Activated T-helper 2 cell treated with anti-CD3 and anti-CD28 coated beads, Interferon-gamma antibody, Interleukin-2, Interleukin-4, amounts not matched to agents 10 μg/mL and 5 μg/mL and 100 μg/mL, durations not matched to agents 14 hours and 24 hours and 36 hours (primary cell): ENCODE measurements at regions not wholly inside any gene's neighbourhood (a gene's known extent, or its start where the extent isn't known, plus 50 kb on each side); places are given as distances from the start of the nearest gene placed in this dataset.
"Not testable (repeated sequence)": the region's sequence is repeated elsewhere in the genome, so short reads cannot be mapped to it uniquely, and the experiment has no call there.

Experiments
- DNase-seq: peaks from one replicate; pipeline ENCODE4 v3.0.0; 2021; ENCODE audit warnings: low spot score
- H3K27ac Mint-ChIP-seq: one replicate; pipeline ENCODE4 v1.8.0; 2021; ENCODE audit warnings: mixed read lengths
- H3K27me3 Mint-ChIP-seq: one replicate; pipeline ENCODE4 v1.8.0; 2021; ENCODE audit warnings: low read depth, mixed read lengths
- H3K36me3 Mint-ChIP-seq: one replicate; pipeline ENCODE4 v1.8.0; 2021; ENCODE audit warnings: low read depth, mixed read lengths
- H3K4me1 Mint-ChIP-seq: one replicate; pipeline ENCODE4 v1.8.0; 2021; ENCODE audit warnings: low read depth, mixed read lengths
- H3K4me3 Mint-ChIP-seq: one replicate; pipeline ENCODE4 v1.8.0; 2021; ENCODE audit warnings: low read depth, mild to moderate bottlenecking, moderate library complexity, mixed read lengths
- H3K9me3 Mint-ChIP-seq: one replicate; pipeline ENCODE4 v1.8.0; 2021; ENCODE audit warnings: mixed read lengths
- intact Hi-C: fragments of 100-400 bp; cut with micrococcal nuclease; formaldehyde crosslinking; loops from one replicate; pipeline ENCODE4 v1.15.1; 2023

- Mint-ChIP-seq H3K27me3 (no peaks in the 10 kb centered on the region), H3K27ac (no peak overlapping the region)
- intact Hi-C loops, result no loop called here
Observed at GRCh38 chr5:163115011-163115410, 322.4 kb upstream of the CCNG1 start.

DNA sequence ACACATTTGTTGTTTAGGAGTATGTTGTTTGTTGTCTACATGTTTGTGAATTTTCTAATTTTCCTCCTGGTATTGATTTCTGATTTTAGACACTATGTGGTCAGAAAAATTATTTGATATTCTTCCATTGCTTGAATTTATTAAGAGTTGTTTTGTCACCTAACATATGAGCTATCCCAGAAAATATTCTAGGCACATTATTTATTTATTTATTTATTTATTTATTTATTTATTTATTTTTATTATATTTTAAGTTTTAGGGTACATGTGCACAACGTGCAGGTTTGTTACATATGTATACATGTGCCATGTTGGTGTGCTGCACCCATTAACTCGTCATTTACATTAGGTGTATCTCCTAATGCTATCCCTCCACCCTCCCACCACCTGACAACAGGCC, 320.8 kb upstream of the CCNG1 start:
- H3K27ac Mint-ChIP-seq, intact Hi-C loops, H3K27me3 Mint-ChIP-seq, DNase-seq, H3K36me3 Mint-ChIP-seq, H3K4me3 Mint-ChIP-seq, H3K4me1 Mint-ChIP-seq: not testable (repeated sequence)
- H3K9me3 Mint-ChIP-seq, result peaks cover 30% of the 10 kb centered on the region

More at GRCh38 chr5:163115011-163115410, 322.4 kb upstream of the CCNG1 start:
- Mint-ChIP-seq H3K4me3 (no peak overlapping the region), H3K4me1 (no peaks in the 10 kb centered on the region), H3K36me3 (no peaks in the 10 kb centered on the region), H3K9me3 (peaks cover 21% of the 10 kb centered on the region)
- no peak for DNase-seq

DNA sequence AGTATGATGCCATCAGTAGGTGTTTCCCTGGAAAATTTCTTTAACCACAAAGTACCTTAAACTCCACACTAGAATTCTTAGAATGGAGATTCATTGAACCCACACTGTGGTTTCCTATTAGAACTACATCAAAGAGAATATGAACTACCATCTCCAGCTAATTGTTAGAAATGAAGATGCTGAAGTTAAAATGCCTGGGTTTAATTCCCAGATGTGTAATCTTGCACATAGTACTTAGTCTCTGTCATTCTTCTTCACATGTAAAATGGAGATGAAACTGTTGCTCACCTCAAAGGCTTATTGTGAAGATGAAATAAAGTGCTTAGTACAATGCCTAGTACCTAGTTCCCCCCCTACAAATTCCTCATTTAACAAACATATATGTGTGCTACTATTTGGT, 303.3 kb upstream of the CCNG1 start:
- Mint-ChIP-seq H3K4me3 (no peak overlapping the region), H3K4me1 (no peaks in the 10 kb centered on the region), H3K27me3 (no peaks in the 10 kb centered on the region), H3K9me3 (peaks cover 11% of the 10 kb centered on the region), H3K27ac (no peak overlapping the region), H3K36me3 (no peaks in the 10 kb centered on the region)
- DNase-seq, result no peak
- intact Hi-C loops, result no loop called here

- DNase-seq, result no peak
- H3K36me3 Mint-ChIP-seq, result no peaks in the 10 kb centered on the region
- no peak overlapping the region for H3K27ac Mint-ChIP-seq
- intact Hi-C loops, result no loop called here
- no peaks in the 10 kb centered on the region for H3K27me3 Mint-ChIP-seq
- peaks cover 27% of the 10 kb centered on the region for H3K9me3 Mint-ChIP-seq
- no peaks in the 10 kb centered on the region for H3K4me1 Mint-ChIP-seq
- H3K4me3 Mint-ChIP-seq, result no peak overlapping the region
Observed at GRCh38 chr5:163135849-163136248, 301.5 kb upstream of the CCNG1 start.

- Mint-ChIP-seq H3K27ac (no peak overlapping the region), H3K36me3 (no peaks in the 10 kb centered on the region), H3K4me1 (no peaks in the 10 kb centered on the region), H3K27me3 (no peaks in the 10 kb centered on the region), H3K4me3 (no peak overlapping the region), H3K9me3 (peaks cover 15% of the 10 kb centered on the region)
- intact Hi-C loops, result no loop called here
- DNase-seq, result no peak
Observed at GRCh38 chr5:163161512-163161911, 275.9 kb upstream of the CCNG1 start.

DNA sequence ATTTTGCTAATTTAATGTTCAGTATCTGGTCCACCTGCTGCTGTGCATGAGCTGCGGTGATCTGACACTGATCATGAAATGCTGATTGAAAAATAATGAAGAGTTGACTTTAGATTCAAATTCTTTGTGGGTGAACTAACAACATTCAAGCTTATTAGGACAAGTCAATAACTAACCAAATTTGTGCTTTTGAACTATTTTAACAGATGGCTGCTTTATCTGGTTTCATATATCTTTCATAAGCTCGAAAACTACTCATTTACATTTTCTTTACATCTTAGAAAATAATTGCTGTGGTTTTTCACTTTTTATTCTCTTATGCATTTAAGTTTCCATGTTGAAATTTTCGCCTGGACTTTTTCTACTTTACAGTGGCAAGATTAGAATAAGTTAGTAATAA, 274.8 kb upstream of the CCNG1 start:
- H3K9me3 Mint-ChIP-seq, result peaks cover 14% of the 10 kb centered on the region
- intact Hi-C loops, result no loop called here
- no peaks in the 10 kb centered on the region for H3K27me3 Mint-ChIP-seq
- no peaks in the 10 kb centered on the region for H3K36me3 Mint-ChIP-seq
- no peak for DNase-seq
- H3K4me1 Mint-ChIP-seq, result no peaks in the 10 kb centered on the region
- no peak overlapping the region for H3K27ac Mint-ChIP-seq
- H3K4me3 Mint-ChIP-seq, result no peak overlapping the region

DNA sequence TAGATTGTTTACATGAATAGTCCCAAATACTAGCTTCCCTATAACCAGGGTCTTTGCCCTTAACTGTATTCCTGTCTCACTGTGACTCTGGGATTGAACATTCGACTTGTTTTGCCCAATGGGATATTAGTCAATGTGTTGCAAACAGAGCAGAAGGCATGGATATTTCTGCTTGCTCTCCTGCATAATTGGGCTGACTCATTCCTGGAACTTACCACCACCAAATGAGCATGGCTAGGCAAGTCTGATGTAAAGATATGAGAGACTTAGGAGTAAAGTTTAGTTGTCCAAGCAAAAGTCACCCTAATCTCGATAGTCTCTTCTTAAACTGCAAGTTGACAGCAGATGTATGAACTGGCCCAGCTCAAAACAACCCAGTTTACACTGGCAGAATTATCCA, 273.5 kb upstream of the CCNG1 start:
- intact Hi-C loops, result no loop called here
- no peaks in the 10 kb centered on the region for H3K27me3 Mint-ChIP-seq
- peaks cover 21% of the 10 kb centered on the region for H3K9me3 Mint-ChIP-seq
- no peak for DNase-seq
- H3K4me1 Mint-ChIP-seq, result no peaks in the 10 kb centered on the region
- H3K4me3 Mint-ChIP-seq, result no peak overlapping the region
- no peaks in the 10 kb centered on the region for H3K36me3 Mint-ChIP-seq
- no peak overlapping the region for H3K27ac Mint-ChIP-seq

DNA sequence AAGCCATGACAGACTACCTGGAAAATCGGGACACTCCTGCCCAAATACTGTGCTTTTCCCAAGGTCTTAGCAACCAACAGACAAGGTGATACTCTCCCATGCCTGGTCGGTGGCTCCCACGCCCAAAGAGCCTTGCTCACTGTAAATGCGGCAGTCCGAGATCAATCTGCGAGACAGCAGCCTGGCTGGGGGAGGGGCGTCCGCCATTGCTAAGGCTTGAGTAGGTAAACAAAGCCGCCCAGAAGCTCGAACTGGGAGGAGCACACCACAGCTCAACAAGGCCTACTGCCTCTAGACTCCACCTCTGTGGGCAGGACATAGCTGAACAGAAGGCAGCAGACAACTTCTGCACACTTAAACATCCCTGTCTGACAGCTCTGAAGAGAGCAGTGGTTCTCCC, 272.1 kb upstream of the CCNG1 start:
- intact Hi-C loops, result no loop called here
- H3K4me1 Mint-ChIP-seq, result no peaks in the 10 kb centered on the region
- no peaks in the 10 kb centered on the region for H3K27me3 Mint-ChIP-seq
- no peak overlapping the region for H3K27ac Mint-ChIP-seq
- no peaks in the 10 kb centered on the region for H3K36me3 Mint-ChIP-seq
- DNase-seq, result no peak
- H3K4me3 Mint-ChIP-seq, result no peak overlapping the region
- H3K9me3 Mint-ChIP-seq, result peaks cover 26% of the 10 kb centered on the region

DNA sequence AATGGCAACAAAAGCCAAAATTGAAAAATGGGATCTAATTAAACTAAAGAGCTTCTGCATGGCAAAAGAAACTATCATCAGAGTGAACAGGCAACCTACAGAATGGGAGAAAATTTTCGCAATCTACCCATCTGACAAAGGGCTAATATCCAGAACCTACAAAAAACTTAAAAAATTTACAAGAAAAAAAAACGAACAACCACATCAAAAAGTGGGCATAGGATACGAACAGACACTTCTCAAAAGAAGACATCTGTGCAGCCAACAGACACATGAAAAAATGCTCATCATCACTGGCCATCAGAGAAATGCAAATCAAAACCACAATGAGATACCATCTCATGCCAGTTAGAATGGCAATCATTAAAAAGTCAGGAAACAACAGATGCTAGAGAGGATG, 267.2 kb upstream of the CCNG1 start:
- H3K9me3 Mint-ChIP-seq, result peaks cover 20% of the 10 kb centered on the region
- H3K27me3 Mint-ChIP-seq, H3K27ac Mint-ChIP-seq, H3K36me3 Mint-ChIP-seq, intact Hi-C loops, H3K4me1 Mint-ChIP-seq, DNase-seq, H3K4me3 Mint-ChIP-seq: not testable (repeated sequence)

DNA sequence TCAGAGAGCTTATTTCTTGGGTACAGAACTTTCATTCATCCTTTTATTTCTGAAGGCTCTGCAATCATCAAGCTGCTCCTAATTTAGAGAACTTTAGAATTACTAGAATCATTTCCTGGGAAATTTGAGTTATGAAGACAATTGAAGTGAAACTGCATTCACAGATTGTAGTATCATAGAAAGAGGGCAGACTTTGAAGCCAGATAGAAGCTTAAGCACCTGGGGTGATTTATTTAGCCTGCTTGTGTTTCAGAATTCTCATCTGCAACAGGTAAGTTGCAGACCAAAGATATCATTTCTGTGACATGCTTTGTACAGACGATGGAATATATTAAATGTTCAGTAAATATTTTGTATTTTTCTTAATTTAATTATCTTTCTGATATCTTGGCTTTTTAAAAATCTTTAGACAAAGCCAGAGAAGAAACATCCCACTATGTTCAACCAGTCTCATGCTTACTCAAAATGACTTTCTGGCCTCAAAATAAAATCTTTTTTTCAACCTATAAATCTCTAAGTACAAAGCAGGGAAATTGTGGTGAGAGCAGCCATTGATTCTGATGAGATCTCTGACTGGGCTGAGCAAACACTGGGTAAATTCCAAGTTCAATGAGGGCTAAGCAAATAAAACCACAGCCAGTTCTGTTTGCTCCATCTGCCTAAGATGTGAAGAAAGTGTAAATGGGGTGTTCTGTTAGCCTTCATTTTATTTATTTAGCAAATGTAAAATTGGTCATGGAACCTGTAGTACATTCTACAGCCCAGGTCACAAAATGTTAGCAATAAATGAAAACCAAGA, 264.7 kb upstream of the CCNG1 start:
- no peak for DNase-seq
- intact Hi-C loops, result no loop called here
- Mint-ChIP-seq H3K4me1 (no peaks in the 10 kb centered on the region), H3K27me3 (no peaks in the 10 kb centered on the region), H3K27ac (no peak overlapping the region), H3K9me3 (peaks cover 11% of the 10 kb centered on the region), H3K36me3 (no peaks in the 10 kb centered on the region), H3K4me3 (no peak overlapping the region)

- Mint-ChIP-seq H3K4me3 (no peak overlapping the region), H3K36me3 (no peaks in the 10 kb centered on the region), H3K27ac (no peak overlapping the region), H3K9me3 (no peaks in the 10 kb centered on the region), H3K27me3 (no peaks in the 10 kb centered on the region), H3K4me1 (no peaks in the 10 kb centered on the region)
- no peak for DNase-seq
- intact Hi-C loops, result no loop called here
Observed at GRCh38 chr5:163177971-163178370, 259.4 kb upstream of the CCNG1 start.

DNA sequence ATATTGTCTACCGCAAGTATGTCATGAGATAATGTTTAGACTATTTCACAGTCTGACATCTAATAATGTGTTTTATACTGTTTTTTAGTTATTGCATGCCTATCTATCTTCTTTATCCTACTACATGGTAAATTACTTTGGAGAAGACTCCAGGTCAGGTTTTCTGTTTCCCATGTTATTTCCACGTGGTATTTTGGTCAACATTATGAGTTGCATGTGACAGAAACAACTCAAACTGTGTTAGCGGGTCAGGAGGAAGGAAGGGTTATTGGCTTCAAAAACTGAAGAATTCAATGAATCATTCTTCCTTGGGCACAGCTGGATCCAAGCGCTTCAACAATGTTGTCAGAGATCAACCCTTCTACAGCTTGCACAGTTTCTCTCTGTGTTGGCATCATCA, 252.1 kb upstream of the CCNG1 start:
- peaks cover 7% of the 10 kb centered on the region for H3K9me3 Mint-ChIP-seq
- H3K27ac Mint-ChIP-seq, result no peak overlapping the region
- no peaks in the 10 kb centered on the region for H3K4me1 Mint-ChIP-seq
- H3K36me3 Mint-ChIP-seq, result no peaks in the 10 kb centered on the region
- intact Hi-C loops, result no loop called here
- H3K27me3 Mint-ChIP-seq, result no peaks in the 10 kb centered on the region
- H3K4me3 Mint-ChIP-seq, result no peak overlapping the region
- DNase-seq, result no peak

DNA sequence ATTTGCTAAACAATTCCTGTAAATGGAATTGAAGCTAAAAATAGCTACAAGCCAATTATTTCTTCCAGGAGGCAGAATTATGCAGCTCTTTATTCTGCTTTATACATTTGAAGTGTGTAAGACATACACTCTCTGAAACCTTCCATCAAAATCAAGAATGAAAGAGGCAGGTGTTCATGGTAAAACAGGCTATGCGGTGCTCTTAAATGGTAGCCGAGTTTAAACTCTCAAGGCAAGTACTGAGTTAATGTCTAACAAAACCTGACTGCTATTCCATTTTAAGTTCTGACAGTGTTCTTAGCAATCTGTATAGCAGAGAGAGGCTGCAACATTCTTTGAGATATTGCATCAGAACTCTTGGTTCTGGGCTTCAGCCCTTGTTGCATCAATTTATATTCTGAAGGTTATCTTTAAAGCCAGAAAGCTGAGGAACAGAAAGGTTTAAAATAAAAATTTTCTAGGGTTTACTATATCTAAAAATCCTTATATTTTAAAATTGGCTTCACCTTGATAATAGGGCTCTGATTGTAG, 248.3 kb upstream of the CCNG1 start:
- no peaks in the 10 kb centered on the region for H3K27me3 Mint-ChIP-seq
- no peaks in the 10 kb centered on the region for H3K4me1 Mint-ChIP-seq
- H3K9me3 Mint-ChIP-seq, result peaks cover 9% of the 10 kb centered on the region
- intact Hi-C loops, result no loop called here
- H3K4me3 Mint-ChIP-seq, result no peak overlapping the region
- H3K27ac Mint-ChIP-seq, result no peak overlapping the region
- no peak for DNase-seq
- H3K36me3 Mint-ChIP-seq, result no peaks in the 10 kb centered on the region
